Karpas-422 (cell line): ENCODE measurements at regions not wholly inside any gene's neighbourhood (a gene's known extent, or its start where the extent isn't known, plus 50 kb on each side); places are given as distances from the start of the nearest gene placed in this dataset.

Experiments used
- DNase-seq: peaks from one replicate; pipeline ENCODE4 v3.0.0-alpha.2; 2015
- H2AFZ ChIP-seq: fragments of 200-600 bp; sonication (generic); 2 replicates; pipeline ENCODE4 v1.6.1; 2014; ENCODE audit warnings: antibody characterized with exemption, low read length, mixed read lengths
- H3K27ac ChIP-seq: fragments of 200-600 bp; sonication (generic); 2 replicates; pipeline ENCODE4 v1.5.1; 2014; ENCODE audit warnings: mild to moderate bottlenecking, low read length, moderate library complexity
- H3K27me3 ChIP-seq: fragments of 200-600 bp; sonication (generic); 2 replicates; pipeline ENCODE4 v1.6.1; 2014; ENCODE audit warnings: low read length, mixed read lengths
- H3K36me3 ChIP-seq: fragments of 200-600 bp; sonication (generic); 2 replicates; pipeline ENCODE4 v1.6.1; 2014; ENCODE audit warnings: low read length, mixed read lengths; ENCODE audit not compliant: insufficient read depth
- H3K4me1 ChIP-seq: fragments of 200-600 bp; sonication (generic); 2 replicates; pipeline ENCODE4 v1.6.1; 2014; ENCODE audit warnings: mild to moderate bottlenecking, low read length, mixed read lengths
- H3K4me2 ChIP-seq: fragments of 200-600 bp; sonication (generic); 2 replicates; pipeline ENCODE4 v1.6.1; 2014; ENCODE audit warnings: low read length, low read depth, mild to moderate bottlenecking; ENCODE audit not compliant: poor library complexity, severe bottlenecking
- H3K4me3 ChIP-seq: fragments of 200-600 bp; sonication (generic); 2 replicates; pipeline ENCODE4 v1.5.1; 2014; ENCODE audit warnings: mild to moderate bottlenecking, antibody characterized with exemption, low read length, mixed read lengths
- H3K79me2 ChIP-seq: fragments of 200-600 bp; sonication (generic); 2 replicates; pipeline ENCODE4 v1.6.1; 2014; ENCODE audit warnings: mild to moderate bottlenecking, low read length, mixed read lengths
- H3K9ac ChIP-seq: fragments of 200-600 bp; sonication (generic); 2 replicates; pipeline ENCODE4 v1.6.0; 2014; ENCODE audit warnings: low read length
- H3K9me2 ChIP-seq: fragments of 200-600 bp; sonication (generic), shearing (Covaris generic); replicated peaks from 2 replicates; pipeline ENCODE4 v1.6.0; 2014; ENCODE audit warnings: mild to moderate bottlenecking, low read length, moderate library complexity; ENCODE audit not compliant: insufficient read depth
- H3K9me3 ChIP-seq: fragments of 300-700, 200-600 bp; sonication (generic); 2 replicates; pipeline ENCODE4 v1.6.1; 2014; ENCODE audit warnings: low read length, mixed read lengths
- H4K20me1 ChIP-seq: fragments of 200-600 bp; sonication (generic); 2 replicates; pipeline ENCODE4 v1.6.1; 2014; ENCODE audit warnings: mild to moderate bottlenecking, antibody characterized with exemption, low read length, low read depth; ENCODE audit not compliant: insufficient read depth

- Histone ChIP-seq H3K4me2 (no peak overlapping the region), H2AFZ (no peak overlapping the region)
Measured at GRCh38 chr7:115721293-115722217, 309.0 kb downstream of the TFEC start.

DNA sequence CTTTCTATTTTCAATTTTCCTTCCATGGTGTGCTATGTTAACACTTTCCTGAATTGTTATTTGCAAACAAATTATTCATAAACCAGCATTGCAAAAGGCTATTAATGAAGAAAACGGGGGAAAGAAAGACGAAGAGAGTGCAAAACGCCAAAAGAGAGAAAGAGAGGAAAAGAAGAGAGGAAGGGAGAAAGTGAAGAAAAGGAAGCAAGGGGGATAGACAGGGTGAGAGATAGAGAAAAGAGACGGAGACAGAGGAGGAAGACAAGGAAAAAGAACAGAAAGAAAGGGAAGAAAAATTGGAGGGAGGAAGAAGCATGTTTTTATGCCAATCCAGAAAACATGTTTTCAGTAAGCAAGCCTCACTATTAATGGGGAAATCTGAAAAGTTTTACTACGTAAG, 310.6 kb downstream of the TFEC start:
- Histone ChIP-seq H3K4me1 (no peaks in the 10 kb centered on the region), H3K27ac (no peak overlapping the region), H3K4me2 (no peak overlapping the region), H3K9ac (no peak overlapping the region), H3K4me3 (no peak overlapping the region), H3K36me3 (no peaks in the 10 kb centered on the region), H4K20me1 (no peaks in the 10 kb centered on the region), H3K9me3 (peaks cover 9% of the 10 kb centered on the region; the same call in 1 of the 2 replicates), H2AFZ (no peak overlapping the region), H3K9me2 (no peaks in the 10 kb centered on the region), H3K27me3 (no peaks in the 10 kb centered on the region), H3K79me2 (no peaks in the 10 kb centered on the region)
- DNase-seq = no peak

More at GRCh38 chr7:115721293-115722217, 309.0 kb downstream of the TFEC start:
- Histone ChIP-seq H3K79me2 (no peaks in the 10 kb centered on the region), H3K27ac (no peak overlapping the region), H3K9me3 (peaks cover 9% of the 10 kb centered on the region; the same call in 1 of the 2 replicates), H3K4me3 (no peak overlapping the region), H3K9ac (no peak overlapping the region), H4K20me1 (no peaks in the 10 kb centered on the region), H3K4me1 (no peaks in the 10 kb centered on the region), H3K9me2 (no peaks in the 10 kb centered on the region), H3K36me3 (no peaks in the 10 kb centered on the region), H3K27me3 (no peaks in the 10 kb centered on the region)
- DNase-seq = no peak

- no peaks in the 10 kb centered on the region for H3K4me1 ChIP-seq
- H3K79me2 ChIP-seq = no peaks in the 10 kb centered on the region
- no peak overlapping the region for H2AFZ ChIP-seq
- H3K36me3 ChIP-seq = no peaks in the 10 kb centered on the region
- peaks cover 2% of the 10 kb centered on the region; the same call in 1 of the 2 replicates for H3K9me3 ChIP-seq
- H3K9me2 ChIP-seq = no peaks in the 10 kb centered on the region
- H3K27ac ChIP-seq = no peak overlapping the region
- no peaks in the 10 kb centered on the region for H3K27me3 ChIP-seq
- H4K20me1 ChIP-seq = no peaks in the 10 kb centered on the region
- DNase-seq = no peak
- no peak overlapping the region for H3K4me2 ChIP-seq
- H3K4me3 ChIP-seq = no peak overlapping the region
- H3K9ac ChIP-seq = no peak overlapping the region
Measured at GRCh38 chr7:115709664-115710063, 320.9 kb downstream of the TFEC start.

DNA sequence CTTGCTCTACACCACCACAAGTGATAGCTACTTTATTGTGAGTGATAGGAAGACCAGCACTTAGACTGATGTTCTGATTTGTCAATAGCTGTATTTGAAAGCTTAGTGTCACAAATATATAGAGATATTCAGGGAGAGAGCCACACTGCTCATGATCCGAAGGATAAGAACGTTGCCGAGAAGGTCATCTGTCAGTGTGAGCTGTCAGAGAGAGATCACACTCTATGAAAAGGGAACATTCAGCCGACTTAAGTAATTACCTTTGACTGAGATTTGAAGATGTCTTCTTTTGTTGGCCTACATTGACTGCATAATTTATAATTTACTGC, 322.6 kb downstream of the TFEC start:
- H3K27ac ChIP-seq = no peak overlapping the region
- H3K4me3 ChIP-seq = no peak overlapping the region
- no peaks in the 10 kb centered on the region for H3K79me2 ChIP-seq
- H3K36me3 ChIP-seq = no peaks in the 10 kb centered on the region
- no peak overlapping the region for H3K9ac ChIP-seq
- no peaks in the 10 kb centered on the region for H3K4me1 ChIP-seq
- H3K4me2 ChIP-seq = no peak overlapping the region
- no peaks in the 10 kb centered on the region for H4K20me1 ChIP-seq
- H3K9me3 ChIP-seq = peaks cover 4% of the 10 kb centered on the region; the same call in 1 of the 2 replicates
- H3K27me3 ChIP-seq = no peaks in the 10 kb centered on the region
- H3K9me2 ChIP-seq = no peaks in the 10 kb centered on the region
- H2AFZ ChIP-seq = no peak overlapping the region
- DNase-seq = no peak

DNA sequence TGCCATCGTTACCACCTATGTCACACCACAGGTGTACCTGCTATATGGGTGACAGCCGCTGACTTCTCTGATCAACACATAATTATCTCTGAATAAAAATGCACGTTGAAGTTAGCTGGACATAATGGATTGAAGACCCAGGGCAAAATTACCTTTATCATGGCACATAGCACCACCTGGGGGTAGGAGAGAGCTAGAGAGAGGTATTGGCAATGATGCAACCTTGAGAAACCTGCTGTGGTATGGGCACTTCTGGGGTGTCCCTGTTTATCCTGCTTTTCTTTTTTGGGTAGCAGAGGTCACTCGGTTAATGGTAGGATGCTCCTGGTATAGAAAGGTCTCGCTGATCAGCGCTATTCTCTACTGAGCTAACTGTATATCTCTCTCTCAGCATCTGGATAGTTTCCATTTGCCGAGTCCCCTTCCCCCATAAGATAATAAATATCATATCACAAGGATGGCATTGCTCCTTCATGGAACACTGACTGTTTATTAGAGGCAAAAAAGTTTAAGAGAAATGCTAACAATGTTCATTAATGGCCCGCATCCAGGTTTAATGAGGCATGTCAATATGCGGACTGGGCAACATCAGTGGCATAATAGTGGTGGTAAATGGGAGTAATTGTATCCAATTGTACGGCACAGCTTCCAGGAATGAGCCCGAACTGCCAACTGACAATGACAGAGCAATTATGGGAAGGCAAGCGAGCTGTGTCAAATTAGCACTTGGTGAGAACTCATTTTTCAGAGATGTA, 323.1 kb downstream of the TFEC start:
- Histone ChIP-seq H3K79me2 (no peaks in the 10 kb centered on the region), H3K4me3 (no peak overlapping the region), H3K4me1 (no peaks in the 10 kb centered on the region), H3K27me3 (no peaks in the 10 kb centered on the region), H3K36me3 (no peaks in the 10 kb centered on the region), H3K27ac (no peak overlapping the region), H3K9me2 (no peaks in the 10 kb centered on the region), H3K9me3 (peaks cover 4% of the 10 kb centered on the region; the same call in 1 of the 2 replicates), H4K20me1 (no peaks in the 10 kb centered on the region), H2AFZ (no peak overlapping the region), H3K9ac (no peak overlapping the region), H3K4me2 (no peak overlapping the region)
- no peak for DNase-seq

DNA sequence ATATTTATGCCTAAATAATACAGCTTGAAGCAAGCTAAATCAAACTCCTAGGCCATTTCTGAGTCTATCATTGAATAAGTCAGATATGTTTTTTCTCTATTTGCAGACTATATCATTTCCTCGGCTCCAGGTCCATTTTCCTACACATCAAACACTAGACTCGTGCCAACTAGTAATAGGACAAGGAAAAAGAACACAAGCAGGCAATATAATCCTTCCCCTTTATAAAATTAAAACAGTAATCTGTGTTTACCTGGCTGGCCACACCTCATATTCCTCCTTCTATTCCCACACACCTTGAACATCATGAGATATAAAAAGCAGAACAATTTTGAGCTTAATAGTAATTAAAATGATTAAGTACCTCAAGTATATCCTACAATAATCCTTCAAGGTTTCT, 325.7 kb downstream of the TFEC start:
- no peak overlapping the region for H3K27ac ChIP-seq
- H3K4me3 ChIP-seq = no peak overlapping the region
- no peak overlapping the region for H3K4me2 ChIP-seq
- no peaks in the 10 kb centered on the region for H3K4me1 ChIP-seq
- no peaks in the 10 kb centered on the region for H3K79me2 ChIP-seq
- H3K9ac ChIP-seq = no peak overlapping the region
- peaks cover 4% of the 10 kb centered on the region; the same call in 1 of the 2 replicates for H3K9me3 ChIP-seq
- H4K20me1 ChIP-seq = no peaks in the 10 kb centered on the region
- DNase-seq = no peak
- H3K27me3 ChIP-seq = no peaks in the 10 kb centered on the region
- no peaks in the 10 kb centered on the region for H3K36me3 ChIP-seq
- no peak overlapping the region for H2AFZ ChIP-seq
- H3K9me2 ChIP-seq = no peaks in the 10 kb centered on the region

DNA sequence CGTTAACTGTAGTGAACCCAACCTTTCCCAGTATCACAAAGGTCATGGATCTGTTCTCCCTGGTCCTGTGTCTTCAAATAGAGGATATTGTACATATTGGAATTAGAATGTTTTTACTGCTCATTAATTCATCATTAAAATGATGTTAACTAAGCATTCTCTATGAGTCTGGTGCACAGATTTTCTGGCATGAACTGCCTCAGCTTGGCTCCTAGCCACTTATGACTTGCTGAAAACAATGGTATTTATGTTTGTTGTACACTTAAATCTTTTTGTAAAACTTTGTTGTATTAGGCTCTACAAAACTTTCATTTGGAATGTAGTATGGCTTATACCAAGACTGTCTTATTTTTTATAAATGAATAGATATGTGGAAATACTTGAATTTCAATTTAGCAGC, 329.4 kb downstream of the TFEC start:
- Histone ChIP-seq H3K27ac (no peak overlapping the region), H3K9me2 (no peaks in the 10 kb centered on the region), H3K79me2 (no peaks in the 10 kb centered on the region), H3K27me3 (no peaks in the 10 kb centered on the region), H4K20me1 (no peaks in the 10 kb centered on the region), H3K9ac (no peak overlapping the region), H3K9me3 (peaks cover 11% of the 10 kb centered on the region; the same call in 1 of the 2 replicates), H2AFZ (no peak overlapping the region), H3K4me1 (no peaks in the 10 kb centered on the region), H3K36me3 (no peaks in the 10 kb centered on the region), H3K4me2 (no peak overlapping the region), H3K4me3 (no peak overlapping the region)
- DNase-seq = no peak

DNA sequence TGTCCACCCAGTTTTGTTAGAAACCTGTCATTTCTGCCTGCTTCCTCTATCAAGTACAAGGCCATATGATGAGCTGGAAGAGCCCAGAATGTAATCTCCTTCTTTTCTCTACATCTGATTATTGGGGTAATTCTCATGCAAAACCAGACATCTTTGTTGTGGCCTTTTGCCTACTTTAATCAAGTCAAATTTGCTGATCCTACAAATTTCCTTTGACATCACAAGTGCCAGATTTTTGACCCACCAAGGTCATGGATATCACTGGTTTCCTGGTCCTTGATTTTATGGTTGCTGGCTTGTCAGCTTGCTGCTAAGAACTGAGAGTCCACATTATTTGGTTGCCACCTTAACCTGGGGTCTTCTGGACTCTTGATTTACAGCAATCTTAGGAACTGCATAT, 336.1 kb downstream of the TFEC start:
- H3K4me2 ChIP-seq = no peak overlapping the region
- no peak overlapping the region for H3K27ac ChIP-seq
- no peak overlapping the region for H3K4me3 ChIP-seq
- H3K36me3 ChIP-seq = no peaks in the 10 kb centered on the region
- no peaks in the 10 kb centered on the region for H3K9me2 ChIP-seq
- peaks cover 24% of the 10 kb centered on the region for H3K9me3 ChIP-seq
- H3K4me1 ChIP-seq = no peaks in the 10 kb centered on the region
- H4K20me1 ChIP-seq = no peaks in the 10 kb centered on the region
- no peak overlapping the region for H2AFZ ChIP-seq
- DNase-seq = no peak
- no peaks in the 10 kb centered on the region for H3K27me3 ChIP-seq
- H3K9ac ChIP-seq = no peak overlapping the region
- no peaks in the 10 kb centered on the region for H3K79me2 ChIP-seq
